ENCODE measurements at regions not wholly inside any gene's neighbourhood (a gene's known extent, or its start where the extent isn't known, plus 50 kb on each side); places are given as distances from the start of the nearest gene placed in this dataset.

DNA sequence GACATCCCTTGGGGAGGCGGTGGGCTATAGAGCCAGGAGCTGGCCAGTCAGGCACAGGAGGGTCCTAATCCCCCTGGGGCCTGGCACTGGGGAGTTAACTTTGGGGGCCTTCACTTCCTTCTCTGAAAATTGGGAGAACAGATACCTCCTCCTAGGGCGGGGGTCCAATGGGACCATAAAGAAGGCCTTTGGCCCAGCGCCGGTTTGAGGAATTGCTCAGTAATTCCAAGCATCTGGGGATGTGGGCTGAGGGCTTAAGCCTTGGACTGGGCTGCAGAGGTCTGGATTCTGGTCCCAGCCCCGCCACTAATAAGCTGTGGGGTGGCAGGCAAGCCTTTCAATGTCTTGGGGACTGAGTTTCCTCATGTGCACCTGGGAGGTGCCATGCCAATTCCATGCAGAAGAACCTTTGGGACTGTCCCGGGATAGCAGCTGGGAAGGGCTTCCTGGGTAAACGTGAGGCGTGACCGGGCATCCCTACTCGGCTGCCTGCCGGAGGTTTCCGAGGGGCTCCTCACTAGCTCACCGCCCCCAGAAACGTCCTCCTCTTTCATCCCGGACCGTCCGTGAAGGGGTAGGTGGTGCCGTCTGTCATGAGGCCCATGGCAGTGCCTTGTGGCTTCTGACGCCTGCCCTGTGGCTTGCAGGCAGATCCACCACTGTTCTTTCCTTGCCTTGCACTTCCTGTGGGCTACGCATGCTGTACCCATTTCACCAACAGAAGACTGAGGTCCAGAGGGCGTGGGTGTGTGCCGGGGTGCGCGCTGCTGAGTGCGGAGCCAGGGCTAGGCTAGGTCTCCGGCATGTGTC, 67.4 kb upstream of the HPCAL1 start:
- Histone ChIP-seq H3K27me3 (replicated peaks in 2 of 5; ENCODE audit: control insufficient read depth in 4 of 5, insufficient read depth in 5 of 5, low read length in 4 of 5) (peaks cover 0 to 8% (median 0%) of the 10 kb centered on the region in 5 experiments), H3K27ac (ENCODE audit: insufficient read depth in 1 of 2, low read depth in 1 of 2, low read length in 2 of 2, poor library complexity in 1 of 2, severe bottlenecking in 2 of 2) (no peak overlapping the region), H3K9me3 (ENCODE audit: control extremely low read depth in 1 of 5, control insufficient read depth in 4 of 5, insufficient read depth in 2 of 5, low read depth in 1 of 5, low read length in 4 of 5) (no peaks in the 10 kb centered on the region), H3K4me1 (ENCODE audit: control extremely low read depth in 1 of 4, control insufficient read depth in 4 of 4, insufficient read depth in 4 of 4, low read length in 3 of 4) (peaks cover 0 to 3% (median 0%) of the 10 kb centered on the region in 4 experiments), H3K36me3 (ENCODE audit: control insufficient read depth in 4 of 4, insufficient read depth in 4 of 4, low read length in 3 of 4) (no peaks in the 10 kb centered on the region), H3K4me3 (ENCODE audit: control insufficient read depth in 1 of 7, extremely low read depth in 1 of 7, insufficient read depth in 4 of 7, low read depth in 2 of 7, low read length in 6 of 7) (no peak overlapping the region)
- ChIA-PET CTCF (no interaction called here), POLR2A (no interaction called here)
- DNase-seq, result no peak
- WGBS (ENCODE audit: insufficient coverage), result 93% methylated on average over 25 of the region's 26 CpGs

DNA sequence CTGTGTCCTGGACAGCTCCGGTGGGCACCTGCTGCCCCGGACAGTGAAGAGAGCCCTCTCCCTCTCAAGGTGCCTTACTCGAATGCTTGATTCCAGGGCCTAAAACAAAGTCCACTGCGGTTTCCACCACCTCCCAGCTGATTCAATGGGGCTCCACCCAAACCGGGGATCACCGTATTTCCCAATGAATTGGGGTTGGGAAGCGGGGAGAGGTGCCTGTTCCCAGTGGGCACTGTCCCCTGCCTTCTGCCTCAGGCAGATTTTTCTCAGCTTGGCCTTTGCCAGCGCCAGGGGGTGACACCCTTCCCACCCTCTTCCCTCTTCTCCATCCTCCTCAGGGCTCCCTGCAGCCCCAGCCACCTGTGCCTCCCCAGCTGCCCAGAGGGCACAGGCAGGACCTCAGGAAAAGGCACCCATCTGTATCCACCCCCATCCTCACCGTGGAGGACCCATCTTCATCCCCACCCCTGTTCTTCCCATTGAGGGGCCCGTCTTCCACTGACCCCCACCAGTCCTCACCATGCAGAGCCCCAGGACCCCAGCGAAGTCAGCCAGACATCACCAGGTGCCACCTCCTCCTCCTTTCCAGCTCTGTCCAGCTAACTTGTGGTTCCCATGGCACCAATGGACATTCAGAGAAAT, 66.7 kb upstream of the HPCAL1 start:
- Histone ChIP-seq H3K4me3 (ENCODE audit: control insufficient read depth in 1 of 7, extremely low read depth in 1 of 7, insufficient read depth in 4 of 7, low read depth in 2 of 7, low read length in 6 of 7) (no peak overlapping the region), H3K27me3 (replicated peaks in 2 of 5; ENCODE audit: control insufficient read depth in 4 of 5, insufficient read depth in 5 of 5, low read length in 4 of 5) (peaks cover 0 to 8% (median 0%) of the 10 kb centered on the region in 5 experiments), H3K27ac (ENCODE audit: insufficient read depth in 1 of 2, low read depth in 1 of 2, low read length in 2 of 2, poor library complexity in 1 of 2, severe bottlenecking in 2 of 2) (no peak overlapping the region), H3K9me3 (ENCODE audit: control extremely low read depth in 1 of 5, control insufficient read depth in 4 of 5, insufficient read depth in 2 of 5, low read depth in 1 of 5, low read length in 4 of 5) (no peaks in the 10 kb centered on the region), H3K4me1 (ENCODE audit: control extremely low read depth in 1 of 4, control insufficient read depth in 4 of 4, insufficient read depth in 4 of 4, low read length in 3 of 4) (peaks cover 0 to 3% (median 0%) of the 10 kb centered on the region in 4 experiments), H3K36me3 (ENCODE audit: control insufficient read depth in 4 of 4, insufficient read depth in 4 of 4, low read length in 3 of 4) (no peaks in the 10 kb centered on the region)
- CTCF ChIA-PET, result no interaction called here
- 85% methylated on average over 8 of the region's 11 CpGs for WGBS (ENCODE audit: insufficient coverage)
- POLR2A ChIA-PET, result no interaction called here
- DNase-seq, result no peak

DNA sequence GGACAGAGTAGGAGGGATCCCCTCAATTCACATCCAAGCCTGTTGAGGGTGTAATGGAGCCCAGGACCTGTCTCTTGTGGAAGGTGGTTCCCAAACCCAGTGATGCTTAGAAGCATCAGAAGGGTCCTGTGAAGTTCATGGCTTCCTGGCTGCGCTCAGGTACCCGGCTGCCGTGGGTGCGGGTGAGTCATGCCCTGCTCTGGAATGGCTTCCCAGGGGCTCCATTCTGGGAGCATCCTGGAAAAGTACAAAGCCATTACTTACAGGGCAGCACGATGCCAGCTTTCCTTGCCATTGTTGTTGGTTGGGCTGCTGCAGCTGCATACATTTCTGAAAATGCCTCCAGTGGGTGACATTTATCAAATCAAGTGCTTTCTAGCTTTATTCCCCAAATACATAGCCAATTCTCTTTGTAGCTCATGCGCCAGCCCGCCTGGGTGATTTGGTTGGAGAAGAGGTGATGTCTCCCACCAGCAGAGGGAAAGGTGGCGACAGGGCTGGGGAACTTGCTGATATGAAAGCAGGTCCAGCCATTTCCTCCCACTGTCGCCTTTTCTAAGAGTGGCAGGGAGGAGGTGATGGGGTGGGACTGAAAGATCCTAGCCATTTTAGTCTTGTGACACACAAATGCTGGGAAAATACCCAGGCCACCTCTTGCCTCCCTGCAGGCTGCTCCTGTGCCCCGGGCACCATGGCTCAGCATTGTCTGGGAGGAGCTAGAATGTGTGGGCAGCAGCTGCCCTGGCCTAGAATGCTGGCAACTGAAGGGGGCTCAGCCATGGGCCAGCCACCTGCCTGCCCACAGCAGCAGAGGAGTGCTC, 65.9 kb upstream of the HPCAL1 start:
- no peaks in the 10 kb centered on the region for H3K9me3 ChIP-seq (ENCODE audit: control extremely low read depth in 1 of 5, control insufficient read depth in 4 of 5, insufficient read depth in 2 of 5, low read depth in 1 of 5, low read length in 4 of 5)
- H3K36me3 ChIP-seq (ENCODE audit: control insufficient read depth in 4 of 4, insufficient read depth in 4 of 4, low read length in 3 of 4), result no peaks in the 10 kb centered on the region
- POLR2A ChIA-PET, result no interaction called here
- H3K4me1 ChIP-seq (ENCODE audit: control extremely low read depth in 1 of 4, control insufficient read depth in 4 of 4, insufficient read depth in 4 of 4, low read length in 3 of 4), result peaks cover 0 to 3% (median 0%) of the 10 kb centered on the region in 4 experiments
- H3K27ac ChIP-seq (ENCODE audit: insufficient read depth in 1 of 2, low read depth in 1 of 2, low read length in 2 of 2, poor library complexity in 1 of 2, severe bottlenecking in 2 of 2), result no peak overlapping the region
- peaks cover 0 to 8% (median 0%) of the 10 kb centered on the region in 5 experiments for H3K27me3 ChIP-seq (replicated peaks in 2 of 5; ENCODE audit: control insufficient read depth in 4 of 5, insufficient read depth in 5 of 5, low read length in 4 of 5)
- DNase-seq, result peak in 1 of 3 donors; percentile 20
- 87% methylated on average over 5 of the region's 10 CpGs for WGBS (ENCODE audit: insufficient coverage)
- CTCF ChIA-PET, result interaction anchor here (1.0 to 1.2 kb wide), 2 partner anchors 9 to 10 kb away, joined by 3 read pairs; no protein-coding TSS in a partner anchor
- H3K4me3 ChIP-seq (ENCODE audit: control insufficient read depth in 1 of 7, extremely low read depth in 1 of 7, insufficient read depth in 4 of 7, low read depth in 2 of 7, low read length in 6 of 7), result no peak overlapping the region

DNA sequence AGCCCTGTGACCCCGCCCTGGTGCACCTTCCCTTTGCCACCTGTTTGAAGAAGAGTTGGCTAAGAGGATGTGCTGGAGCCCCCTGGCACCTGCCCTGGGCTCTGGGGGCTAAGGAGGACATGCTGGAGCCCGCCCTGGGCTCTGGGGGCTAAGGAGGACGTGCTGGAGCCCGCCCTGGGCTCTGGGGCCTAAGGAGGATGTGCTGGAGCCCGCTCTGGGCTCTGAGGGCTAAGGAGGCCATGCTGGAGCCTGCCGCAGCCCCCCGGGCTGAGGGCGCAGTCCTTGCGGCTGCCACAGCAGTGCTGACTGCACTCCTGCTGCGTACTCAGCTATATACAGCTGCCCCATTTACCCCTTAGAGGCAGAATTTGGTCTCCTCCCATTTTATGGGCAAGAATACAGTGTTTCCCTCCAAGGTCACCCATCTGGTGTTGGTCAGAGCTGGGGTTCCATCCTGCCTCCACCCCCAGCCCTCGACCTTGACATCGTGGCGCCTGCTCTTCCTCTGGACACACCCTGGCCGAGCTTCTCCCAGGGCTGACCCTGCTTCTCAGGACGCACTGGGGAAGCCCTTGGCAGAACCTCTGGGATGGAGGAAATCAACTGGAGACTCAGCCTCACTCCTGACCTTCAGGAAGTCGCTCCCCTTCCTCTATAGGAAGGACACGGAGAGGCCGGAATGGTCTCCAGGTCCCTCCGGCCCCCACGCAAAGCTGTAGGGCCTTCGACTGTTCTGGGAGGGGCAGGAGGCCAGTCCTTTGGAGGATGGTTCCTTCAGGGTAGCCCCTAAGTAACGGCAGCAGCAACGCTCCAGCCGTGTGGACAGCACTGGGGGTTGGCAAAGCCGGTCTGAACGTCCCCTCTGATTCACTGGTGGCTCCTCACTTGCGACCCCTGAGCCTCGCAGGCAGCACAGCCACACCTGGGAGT, 65.0 kb upstream of the HPCAL1 start:
- ChIA-PET CTCF (interaction anchor here (1.0 to 1.2 kb wide), 3 partner anchors 9 to 197 kb away, joined by 3 read pairs; no protein-coding TSS in a partner anchor), POLR2A (no interaction called here)

DNA sequence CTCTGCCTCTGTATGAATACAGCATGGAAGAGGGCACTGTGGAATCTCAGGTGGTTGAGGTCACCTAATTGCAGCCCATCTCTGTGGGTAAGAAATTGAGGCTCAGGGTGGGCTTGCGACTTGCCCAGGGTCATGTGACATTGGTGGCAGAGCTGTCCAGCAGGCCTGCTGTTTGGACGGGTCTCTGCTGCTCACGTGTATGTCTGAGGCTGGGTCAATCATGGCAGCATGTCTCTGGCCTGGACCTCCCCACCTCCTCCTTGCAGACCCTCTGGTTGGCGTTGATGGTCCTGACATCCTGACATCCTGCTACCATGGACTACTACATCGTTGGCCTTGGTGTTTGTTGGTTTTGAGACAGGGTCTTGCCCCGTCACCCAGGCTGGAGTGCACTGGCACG, 64.3 kb upstream of the HPCAL1 start:
- H3K4me1 ChIP-seq (ENCODE audit: control extremely low read depth in 1 of 4, control insufficient read depth in 4 of 4, insufficient read depth in 4 of 4, low read length in 3 of 4), result peaks cover 0 to 3% (median 0%) of the 10 kb centered on the region in 4 experiments
- no peaks in the 10 kb centered on the region for H3K9me3 ChIP-seq (ENCODE audit: control extremely low read depth in 1 of 5, control insufficient read depth in 4 of 5, insufficient read depth in 2 of 5, low read depth in 1 of 5, low read length in 4 of 5)
- H3K4me3 ChIP-seq (ENCODE audit: control insufficient read depth in 1 of 7, extremely low read depth in 1 of 7, insufficient read depth in 4 of 7, low read depth in 2 of 7, low read length in 6 of 7), result no peak overlapping the region
- WGBS (ENCODE audit: insufficient coverage), result 96% methylated on average over 4 of the region's 7 CpGs
- H3K36me3 ChIP-seq (ENCODE audit: control insufficient read depth in 4 of 4, insufficient read depth in 4 of 4, low read length in 3 of 4), result no peaks in the 10 kb centered on the region
- H3K27me3 ChIP-seq (replicated peaks in 2 of 5; ENCODE audit: control insufficient read depth in 4 of 5, insufficient read depth in 5 of 5, low read length in 4 of 5), result peaks cover 0 to 8% (median 0%) of the 10 kb centered on the region in 5 experiments
- CTCF ChIA-PET, result interaction anchor here (1.0 to 1.2 kb wide), 2 partner anchors 10 to 197 kb away, joined by 3 read pairs; no protein-coding TSS in a partner anchor
- H3K27ac ChIP-seq (ENCODE audit: insufficient read depth in 1 of 2, low read depth in 1 of 2, low read length in 2 of 2, poor library complexity in 1 of 2, severe bottlenecking in 2 of 2), result no peak overlapping the region
- no peak for DNase-seq
- POLR2A ChIA-PET, result no interaction called here

More for the DNA sequence above, 65.0 kb upstream of the HPCAL1 start:
- H3K27me3 ChIP-seq (replicated peaks in 2 of 5; ENCODE audit: control insufficient read depth in 4 of 5, insufficient read depth in 5 of 5, low read length in 4 of 5), result peaks cover 0 to 8% (median 0%) of the 10 kb centered on the region in 5 experiments
- H3K9me3 ChIP-seq (ENCODE audit: control extremely low read depth in 1 of 5, control insufficient read depth in 4 of 5, insufficient read depth in 2 of 5, low read depth in 1 of 5, low read length in 4 of 5), result no peaks in the 10 kb centered on the region
- peaks cover 0 to 3% (median 0%) of the 10 kb centered on the region in 4 experiments for H3K4me1 ChIP-seq (ENCODE audit: control extremely low read depth in 1 of 4, control insufficient read depth in 4 of 4, insufficient read depth in 4 of 4, low read length in 3 of 4)
- H3K4me3 ChIP-seq (ENCODE audit: control insufficient read depth in 1 of 7, extremely low read depth in 1 of 7, insufficient read depth in 4 of 7, low read depth in 2 of 7, low read length in 6 of 7), result no peak overlapping the region
- H3K36me3 ChIP-seq (ENCODE audit: control insufficient read depth in 4 of 4, insufficient read depth in 4 of 4, low read length in 3 of 4), result no peaks in the 10 kb centered on the region
- H3K27ac ChIP-seq (ENCODE audit: insufficient read depth in 1 of 2, low read depth in 1 of 2, low read length in 2 of 2, poor library complexity in 1 of 2, severe bottlenecking in 2 of 2), result no peak overlapping the region
- 96% methylated on average over 24 of the region's 28 CpGs for WGBS (ENCODE audit: insufficient coverage)
- no peak for DNase-seq

DNA sequence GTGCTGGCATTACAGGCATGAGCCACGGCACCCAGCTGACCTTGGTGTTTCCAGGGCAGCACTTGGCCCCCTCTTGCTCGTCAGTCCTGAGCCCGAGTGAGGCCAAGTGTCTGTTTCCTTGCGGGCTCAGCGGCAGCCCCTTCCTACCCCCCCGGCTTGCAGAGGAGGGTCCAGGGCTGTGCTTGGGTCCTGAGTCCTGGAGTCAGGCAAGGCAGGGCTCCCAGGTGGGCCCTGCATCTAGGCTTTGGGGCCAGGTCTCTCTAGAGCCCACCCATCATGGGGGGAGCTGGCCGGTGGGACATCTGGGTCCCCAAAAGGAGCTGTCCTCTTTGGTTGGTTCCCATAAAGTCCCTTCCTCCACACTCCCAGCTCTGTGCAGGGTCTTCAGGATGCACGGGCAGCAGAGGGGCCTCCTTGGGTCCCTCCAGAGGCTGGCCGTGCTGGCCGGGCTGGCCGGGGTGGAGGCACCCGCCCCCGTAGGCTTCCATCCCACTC, 63.7 kb upstream of the HPCAL1 start:
- WGBS (ENCODE audit: insufficient coverage), result 85% methylated on average over 8 of the region's 13 CpGs
- POLR2A ChIA-PET, result interaction anchor here (0.6 kb wide), 1 partner anchor 114 kb away, joined by 3 read pairs; no protein-coding TSS in a partner anchor
- Histone ChIP-seq H3K36me3 (ENCODE audit: control insufficient read depth in 4 of 4, insufficient read depth in 4 of 4, low read length in 3 of 4) (no peaks in the 10 kb centered on the region), H3K9me3 (ENCODE audit: control extremely low read depth in 1 of 5, control insufficient read depth in 4 of 5, insufficient read depth in 2 of 5, low read depth in 1 of 5, low read length in 4 of 5) (no peaks in the 10 kb centered on the region), H3K27me3 (replicated peaks in 2 of 5; ENCODE audit: control insufficient read depth in 4 of 5, insufficient read depth in 5 of 5, low read length in 4 of 5) (peaks cover 0 to 8% (median 0%) of the 10 kb centered on the region in 5 experiments), H3K4me1 (ENCODE audit: control extremely low read depth in 1 of 4, control insufficient read depth in 4 of 4, insufficient read depth in 4 of 4, low read length in 3 of 4) (peaks cover 0 to 3% (median 0%) of the 10 kb centered on the region in 4 experiments), H3K27ac (ENCODE audit: insufficient read depth in 1 of 2, low read depth in 1 of 2, low read length in 2 of 2, poor library complexity in 1 of 2, severe bottlenecking in 2 of 2) (no peak overlapping the region), H3K4me3 (ENCODE audit: control insufficient read depth in 1 of 7, extremely low read depth in 1 of 7, insufficient read depth in 4 of 7, low read depth in 2 of 7, low read length in 6 of 7) (no peak overlapping the region)
- DNase-seq, result no peak
- CTCF ChIA-PET, result interaction anchor here (1.0 kb wide), 1 partner anchor 196 kb away, joined by 3 read pairs; no protein-coding TSS in a partner anchor

All from common myeloid progenitor, CD34-positive (primary cell).